OCI-LY1 (cell line): ENCODE measurements at regions not wholly inside any gene's neighbourhood (a gene's known extent, or its start where the extent isn't known, plus 50 kb on each side); places are given as distances from the start of the nearest gene placed in this dataset.

ENCODE experiments used
- H2AFZ ChIP-seq: fragments of 200-600 bp; sonication (generic), shearing (Covaris generic); 2 replicates; pipeline ENCODE4 v1.6.0; 2014; ENCODE audit warnings: antibody characterized with exemption, mild to moderate bottlenecking, low read length
- H3F3A ChIP-seq: fragments of 200-600 bp; sonication (generic), shearing (Covaris generic); 2 replicates; pipeline ENCODE4 v1.6.0; 2014; ENCODE audit warnings: mild to moderate bottlenecking, antibody characterized with exemption, low read length, moderate library complexity; ENCODE audit not compliant: insufficient read depth
- H3K27ac ChIP-seq: fragments of 200-600 bp; sonication (generic); 2 replicates; pipeline ENCODE4 v1.5.1; 2014; ENCODE audit warnings: low read length, mixed run types, mild to moderate bottlenecking, low read depth; ENCODE audit not compliant: poor library complexity, severe bottlenecking
- H3K27me3 ChIP-seq: fragments of 200-600 bp; sonication (generic); 2 replicates; pipeline ENCODE4 v1.6.0; 2014; ENCODE audit warnings: antibody characterized with exemption, mild to moderate bottlenecking, low read length, moderate library complexity; ENCODE audit not compliant: insufficient read depth
- H3K36me3 ChIP-seq: fragments of 200-600 bp; sonication (generic); 2 replicates; pipeline ENCODE4 v1.6.1; 2014; ENCODE audit warnings: mild to moderate bottlenecking, antibody characterized with exemption, low read length, moderate library complexity, mixed read lengths; ENCODE audit not compliant: insufficient read depth
- H3K4me1 ChIP-seq: fragments of 200-600 bp; sonication (generic); 2 replicates; pipeline ENCODE4 v1.5.1; 2014; ENCODE audit warnings: mild to moderate bottlenecking, low read length, moderate library complexity; ENCODE audit not compliant: insufficient read depth, severe bottlenecking
- H3K4me2 ChIP-seq: fragments of 200-600 bp; sonication (generic), shearing (Covaris generic); 2 replicates; pipeline ENCODE4 v1.6.1; 2014; ENCODE audit warnings: low read length
- H3K4me3 ChIP-seq: fragments of 200-600 bp; sonication (generic); 2 replicates; pipeline ENCODE4 v1.5.1; 2014; ENCODE audit warnings: low read length, low read depth, mild to moderate bottlenecking, mixed read lengths; ENCODE audit not compliant: poor library complexity, severe bottlenecking
- H3K79me2 ChIP-seq: fragments of 200-600 bp; shearing (Covaris generic); 2 replicates; pipeline ENCODE4 v1.6.1; 2016; ENCODE audit warnings: mixed run types, low read length, mixed read lengths; ENCODE audit not compliant: insufficient read depth
- H3K9ac ChIP-seq: fragments of 200-600 bp; sonication (generic), shearing (Covaris generic); 2 replicates; pipeline ENCODE4 v1.6.1; 2014; ENCODE audit warnings: mild to moderate bottlenecking, low read length, mixed read lengths
- H3K9me2 ChIP-seq: fragments of 200-600 bp; sonication (generic), shearing (Covaris generic); 2 replicates; pipeline ENCODE4 v1.6.1; 2014; ENCODE audit warnings: low read depth, mild to moderate bottlenecking, low read length, mixed read lengths
- H3K9me3 ChIP-seq: fragments of 200-600 bp; shearing (Covaris generic); 2 replicates; pipeline ENCODE4 v1.6.1; 2014; ENCODE audit warnings: low read length, mixed read lengths
- H4K20me1 ChIP-seq: fragments of 200-600 bp; sonication (generic), shearing (Covaris generic); 2 replicates; pipeline ENCODE4 v1.6.0; 2016; ENCODE audit warnings: mild to moderate bottlenecking, low read length; ENCODE audit not compliant: insufficient read depth
- EZH2 ChIP-seq: fragments of 200-600 bp; sonication (generic), shearing (Covaris generic); IDR thresholded peaks from 2 replicates; pipeline ENCODE4 v1.8.0; 2017; ENCODE audit warnings: borderline replicate concordance, mixed run types, mild to moderate bottlenecking, antibody characterized with exemption, low read length, moderate library complexity, mixed read lengths
- TF ChIP-seq, protein P1 (sequence below): fragments of 200-600 bp; sonication (generic), shearing (Covaris generic); IDR thresholded peaks from 2 replicates; pipeline ENCODE4 v1.5.1; 2017; ENCODE audit warnings: mild to moderate bottlenecking, antibody characterized with exemption, low read length, moderate library complexity, mixed read lengths

DNA sequence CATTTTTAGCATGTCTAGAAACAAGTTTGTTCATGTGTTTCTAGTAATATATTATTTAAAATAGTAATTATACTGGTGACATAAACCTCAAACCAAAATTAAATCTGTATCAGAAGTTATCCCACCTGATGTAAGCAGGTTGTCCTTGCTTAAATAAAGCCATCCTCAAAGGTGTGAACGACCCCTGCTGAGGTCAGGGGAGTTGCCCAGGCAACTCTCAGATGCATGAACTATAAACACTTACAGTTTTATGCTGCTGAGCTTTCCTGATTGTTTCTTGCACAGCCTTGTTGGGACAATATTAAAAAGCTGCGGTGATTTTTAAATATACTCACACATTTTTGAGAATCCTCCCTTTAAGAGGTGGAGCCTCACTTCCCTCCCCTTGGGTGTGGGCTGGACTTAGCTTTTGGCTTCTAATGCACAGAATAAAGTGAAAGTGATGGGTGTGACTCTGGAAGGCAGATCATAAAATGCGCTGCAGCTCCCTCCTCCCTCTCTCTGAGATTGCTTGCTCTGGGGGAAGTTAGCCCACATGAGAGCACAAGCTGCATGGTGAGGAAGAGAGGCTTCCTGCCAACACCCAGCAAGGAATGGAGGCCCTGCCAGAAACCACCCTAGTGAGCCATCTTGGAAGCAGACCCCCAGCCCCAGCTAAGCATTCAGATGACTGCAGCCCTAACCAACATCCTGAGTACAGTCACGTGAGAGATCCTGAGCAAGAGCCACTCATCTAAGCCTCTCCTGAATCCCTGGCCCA lies 152.7 kb downstream of the SKIDA1 start:
- no peak overlapping the region for H2AFZ ChIP-seq
- no peaks in the 10 kb centered on the region for H4K20me1 ChIP-seq
- no peak overlapping the region for H3K4me2 ChIP-seq
- no peaks in the 10 kb centered on the region for H3K4me1 ChIP-seq
- no peak for TF ChIP-seq EZH2
- TF ChIP-seq, protein P1, sequence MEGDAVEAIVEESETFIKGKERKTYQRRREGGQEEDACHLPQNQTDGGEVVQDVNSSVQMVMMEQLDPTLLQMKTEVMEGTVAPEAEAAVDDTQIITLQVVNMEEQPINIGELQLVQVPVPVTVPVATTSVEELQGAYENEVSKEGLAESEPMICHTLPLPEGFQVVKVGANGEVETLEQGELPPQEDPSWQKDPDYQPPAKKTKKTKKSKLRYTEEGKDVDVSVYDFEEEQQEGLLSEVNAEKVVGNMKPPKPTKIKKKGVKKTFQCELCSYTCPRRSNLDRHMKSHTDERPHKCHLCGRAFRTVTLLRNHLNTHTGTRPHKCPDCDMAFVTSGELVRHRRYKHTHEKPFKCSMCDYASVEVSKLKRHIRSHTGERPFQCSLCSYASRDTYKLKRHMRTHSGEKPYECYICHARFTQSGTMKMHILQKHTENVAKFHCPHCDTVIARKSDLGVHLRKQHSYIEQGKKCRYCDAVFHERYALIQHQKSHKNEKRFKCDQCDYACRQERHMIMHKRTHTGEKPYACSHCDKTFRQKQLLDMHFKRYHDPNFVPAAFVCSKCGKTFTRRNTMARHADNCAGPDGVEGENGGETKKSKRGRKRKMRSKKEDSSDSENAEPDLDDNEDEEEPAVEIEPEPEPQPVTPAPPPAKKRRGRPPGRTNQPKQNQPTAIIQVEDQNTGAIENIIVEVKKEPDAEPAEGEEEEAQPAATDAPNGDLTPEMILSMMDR, result no peak
- no peaks in the 10 kb centered on the region for H3K9me2 ChIP-seq
- H3K9ac ChIP-seq, result no peak overlapping the region
- H3K36me3 ChIP-seq, result no peaks in the 10 kb centered on the region
- H3K9me3 ChIP-seq, result no peaks in the 10 kb centered on the region
- no peak overlapping the region for H3K4me3 ChIP-seq
- H3F3A ChIP-seq, result no peaks in the 10 kb centered on the region
- no peaks in the 10 kb centered on the region for H3K27me3 ChIP-seq
- H3K79me2 ChIP-seq, result no peaks in the 10 kb centered on the region
- no peak overlapping the region for H3K27ac ChIP-seq

DNA sequence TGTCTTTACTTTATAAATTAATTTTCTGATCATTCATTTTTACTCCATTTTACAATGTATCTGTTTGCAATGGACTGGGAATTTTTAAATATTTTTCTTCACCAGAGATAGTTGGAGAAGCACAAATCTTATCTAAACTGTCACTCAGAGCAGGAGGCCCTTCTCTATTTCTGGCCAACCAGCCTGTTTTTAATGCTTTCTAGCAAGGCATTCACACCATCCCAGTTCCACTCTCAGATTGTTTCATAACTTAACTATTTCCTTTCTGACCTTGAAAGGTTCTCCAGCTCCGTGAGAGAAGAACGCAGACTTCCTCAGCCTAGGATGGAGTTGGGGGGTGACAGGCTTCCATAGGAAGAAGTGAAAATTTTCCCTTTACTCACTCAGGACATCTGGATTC lies 155.8 kb downstream of the SKIDA1 start:
- Histone ChIP-seq H3K9me3 (no peaks in the 10 kb centered on the region), H3K4me2 (no peak overlapping the region), H3K4me1 (no peaks in the 10 kb centered on the region), H2AFZ (no peak overlapping the region), H3F3A (no peaks in the 10 kb centered on the region), H4K20me1 (no peaks in the 10 kb centered on the region), H3K79me2 (no peaks in the 10 kb centered on the region), H3K9me2 (no peaks in the 10 kb centered on the region), H3K27ac (no peak overlapping the region), H3K36me3 (no peaks in the 10 kb centered on the region), H3K27me3 (no peaks in the 10 kb centered on the region), H3K4me3 (no peak overlapping the region), H3K9ac (no peak overlapping the region)
- TF ChIP-seq, protein P1, result no peak
- TF ChIP-seq EZH2, result no peak

DNA sequence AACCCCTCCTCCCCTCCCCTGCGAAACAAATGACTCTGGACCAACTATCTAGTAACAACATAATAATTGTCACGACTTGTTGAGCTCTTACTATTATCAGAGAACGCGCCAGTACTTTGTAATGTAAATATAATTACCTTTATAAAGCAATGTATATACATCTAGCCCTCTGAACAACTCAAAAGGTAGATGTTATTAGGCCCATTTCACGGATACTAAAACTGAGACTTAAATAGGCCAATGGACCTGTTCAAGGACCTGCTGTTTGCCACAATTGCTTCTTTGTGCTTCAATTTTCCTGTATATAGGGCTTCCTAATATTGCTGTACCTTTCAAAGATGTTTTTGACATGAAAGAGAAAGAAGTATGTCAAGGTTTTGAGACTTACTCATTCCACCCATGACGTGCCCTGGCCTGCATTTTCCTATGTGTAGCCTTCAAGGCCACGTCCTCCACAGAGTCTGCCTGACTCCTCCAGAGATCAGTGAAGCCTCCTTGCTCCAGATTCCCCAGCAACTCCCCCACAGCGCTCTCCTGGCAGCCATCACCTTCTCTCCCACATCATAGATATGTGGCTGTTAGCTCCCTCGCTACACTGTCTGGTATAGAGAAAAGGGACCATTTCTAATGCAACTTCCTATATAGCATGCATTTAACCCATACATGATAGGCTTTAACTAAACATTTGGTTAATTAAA lies 156.6 kb downstream of the SKIDA1 start:
- no peak overlapping the region for H3K27ac ChIP-seq
- no peak overlapping the region for H3K9ac ChIP-seq
- H2AFZ ChIP-seq, result no peak overlapping the region
- no peak overlapping the region for H3K4me2 ChIP-seq
- no peaks in the 10 kb centered on the region for H3K36me3 ChIP-seq
- no peaks in the 10 kb centered on the region for H3F3A ChIP-seq
- H3K9me3 ChIP-seq, result no peaks in the 10 kb centered on the region
- H3K4me1 ChIP-seq, result no peaks in the 10 kb centered on the region
- no peaks in the 10 kb centered on the region for H3K9me2 ChIP-seq
- no peaks in the 10 kb centered on the region for H4K20me1 ChIP-seq
- H3K4me3 ChIP-seq, result no peak overlapping the region
- H3K27me3 ChIP-seq, result no peaks in the 10 kb centered on the region
- no peaks in the 10 kb centered on the region for H3K79me2 ChIP-seq
- TF ChIP-seq, protein P1, result no peak
- TF ChIP-seq EZH2, result no peak
